ENCODE measurements at regions not wholly inside any gene's neighbourhood (a gene's known extent, or its start where the extent isn't known, plus 50 kb on each side); places are given as distances from the start of the nearest gene placed in this dataset.

DNA sequence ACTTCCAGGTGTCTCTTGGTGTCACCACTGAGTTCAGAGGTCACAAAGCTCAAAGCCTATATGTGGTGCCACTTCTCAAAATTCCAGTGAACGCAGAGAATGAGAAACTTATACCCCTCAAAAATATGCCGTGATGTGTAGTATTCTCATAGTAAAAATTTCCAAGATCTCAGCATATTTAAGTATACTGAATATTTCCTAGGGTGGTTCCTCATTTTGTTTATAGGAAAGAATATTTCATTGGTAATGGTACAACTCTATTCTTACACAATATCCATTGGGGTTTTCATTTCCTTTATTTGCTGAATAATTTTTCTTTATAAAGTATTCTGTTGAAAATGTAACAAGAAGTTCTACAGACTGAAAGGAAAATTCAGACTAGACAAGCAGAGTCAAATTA is 58.9 kb upstream of the ADO start:
- Histone ChIP-seq H3K9me3 (ENCODE audit: control insufficient read depth in 2 of 2, insufficient read depth in 1 of 2, low read depth in 1 of 2, low read length in 1 of 2) (no peaks in the 10 kb centered on the region), H3K4me3 (ENCODE audit: low read depth in 1 of 2, low read length in 2 of 2) (no peak overlapping the region), H3K27me3 (ENCODE audit: control insufficient read depth in 1 of 2, insufficient read depth in 2 of 2, low read length in 2 of 2) (no peaks in the 10 kb centered on the region), H3K27ac (ENCODE audit: low read depth in 2 of 2, low read length in 1 of 2) (no peak overlapping the region), H3K4me1 (ENCODE audit: control insufficient read depth in 2 of 2, insufficient read depth in 2 of 2, low read length in 1 of 2) (no peaks in the 10 kb centered on the region), H3K36me3 (ENCODE audit: control insufficient read depth in 2 of 2, insufficient read depth in 2 of 2, low read length in 1 of 2) (no peaks in the 10 kb centered on the region)
- WGBS, 2 donors = 85 to 86% methylated on average over 2 of the region's 2 CpGs

DNA sequence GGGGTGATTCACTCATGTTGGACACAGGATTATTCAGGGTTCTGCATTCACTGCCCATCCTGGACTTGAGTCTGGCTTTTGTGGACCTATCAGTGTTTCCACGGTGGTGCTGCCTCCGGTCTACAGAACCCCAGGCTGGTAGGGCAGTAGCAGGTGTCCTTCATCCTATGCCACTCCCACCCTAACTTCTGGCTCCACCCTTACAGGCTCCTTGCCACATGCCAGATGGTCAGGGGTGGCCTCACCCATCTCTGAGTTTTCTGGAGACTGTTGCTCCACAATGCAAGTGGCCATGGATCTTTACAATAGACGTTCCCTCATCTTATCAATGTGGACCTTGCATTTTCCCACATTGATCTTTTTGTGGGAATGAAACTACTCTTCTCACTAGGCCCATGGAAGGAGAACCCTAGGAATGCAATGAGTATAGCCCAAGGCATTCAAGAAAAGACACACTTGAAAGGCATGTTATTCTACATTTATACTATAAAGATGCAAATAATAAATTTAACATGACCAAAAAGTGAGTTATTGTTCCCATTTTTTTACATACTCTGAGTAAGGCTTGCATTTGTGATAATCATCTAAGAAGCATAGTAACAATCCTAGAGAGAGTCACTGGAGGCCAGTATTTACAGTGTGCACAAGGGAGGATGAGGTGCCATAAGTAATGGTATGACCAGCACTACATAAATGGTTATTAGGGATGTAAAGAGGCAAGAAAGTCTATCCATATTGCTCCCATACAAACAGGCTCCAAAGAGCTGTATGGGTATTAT is 57.4 kb upstream of the ADO start:
- Histone ChIP-seq H3K4me3 (ENCODE audit: low read depth in 1 of 2, low read length in 2 of 2) (no peak overlapping the region), H3K36me3 (ENCODE audit: control insufficient read depth in 2 of 2, insufficient read depth in 2 of 2, low read length in 1 of 2) (no peaks in the 10 kb centered on the region), H3K9me3 (ENCODE audit: control insufficient read depth in 2 of 2, insufficient read depth in 1 of 2, low read depth in 1 of 2, low read length in 1 of 2) (no peaks in the 10 kb centered on the region), H3K27me3 (ENCODE audit: control insufficient read depth in 1 of 2, insufficient read depth in 2 of 2, low read length in 2 of 2) (no peaks in the 10 kb centered on the region), H3K4me1 (ENCODE audit: control insufficient read depth in 2 of 2, insufficient read depth in 2 of 2, low read length in 1 of 2) (no peaks in the 10 kb centered on the region), H3K27ac (ENCODE audit: low read depth in 2 of 2, low read length in 1 of 2) (no peak overlapping the region)
- 76 to 94% methylated on average over 3 of the region's 3 CpGs for WGBS, 2 donors

DNA sequence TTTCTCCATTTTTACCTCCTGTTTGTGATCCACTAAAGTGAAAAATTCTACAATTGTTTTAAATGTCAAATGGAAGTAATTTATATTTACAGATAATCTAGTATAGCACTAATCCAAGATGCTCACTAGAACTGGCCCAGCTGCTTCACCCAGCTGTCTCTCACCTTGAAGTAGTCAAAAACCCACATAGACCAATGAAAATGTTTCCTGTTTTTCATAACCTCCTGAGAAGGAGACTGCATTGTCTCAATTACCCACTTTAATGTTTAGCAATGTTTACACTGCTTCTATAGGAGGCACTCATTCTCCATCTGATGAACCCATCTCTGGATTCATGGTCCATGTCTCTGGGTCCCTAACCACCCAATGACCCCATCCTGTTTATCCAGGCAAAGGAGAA is 56.1 kb upstream of the ADO start:
- Histone ChIP-seq H3K9me3 (ENCODE audit: control insufficient read depth in 2 of 2, insufficient read depth in 1 of 2, low read depth in 1 of 2, low read length in 1 of 2) (no peaks in the 10 kb centered on the region), H3K4me1 (ENCODE audit: control insufficient read depth in 2 of 2, insufficient read depth in 2 of 2, low read length in 1 of 2) (no peaks in the 10 kb centered on the region), H3K36me3 (ENCODE audit: control insufficient read depth in 2 of 2, insufficient read depth in 2 of 2, low read length in 1 of 2) (no peaks in the 10 kb centered on the region), H3K4me3 (ENCODE audit: low read depth in 1 of 2, low read length in 2 of 2) (no peak overlapping the region), H3K27me3 (ENCODE audit: control insufficient read depth in 1 of 2, insufficient read depth in 2 of 2, low read length in 2 of 2) (no peaks in the 10 kb centered on the region), H3K27ac (ENCODE audit: low read depth in 2 of 2, low read length in 1 of 2) (no peak overlapping the region)

DNA sequence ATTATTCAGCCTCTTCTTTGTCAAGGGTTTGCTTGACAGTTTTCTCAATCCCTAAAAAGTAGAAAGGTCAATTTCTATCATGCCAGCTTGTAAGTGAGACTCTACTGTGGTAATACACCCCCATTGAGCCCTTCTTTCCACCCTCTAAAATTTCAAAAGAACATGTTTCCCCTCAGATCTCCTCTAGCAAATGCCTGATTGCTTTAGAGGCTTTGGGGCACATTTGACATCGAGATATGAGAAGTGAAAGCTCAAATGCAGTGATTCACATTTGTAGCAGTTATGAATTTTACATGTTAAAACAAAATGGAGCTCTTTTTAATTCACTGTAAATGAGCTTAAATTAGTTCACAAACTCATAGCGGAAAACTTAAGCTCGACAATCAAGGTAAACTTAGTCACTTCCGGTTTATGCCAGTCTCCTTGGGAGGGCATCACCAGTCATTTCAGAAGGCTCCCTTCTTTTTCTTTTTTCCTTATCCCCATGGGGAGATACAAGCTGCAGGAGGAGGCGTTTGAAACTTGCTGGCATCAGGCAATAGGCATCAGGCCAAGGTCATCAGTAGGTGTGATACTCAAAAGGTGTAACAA is 55.3 kb upstream of the ADO start:
- no peaks in the 10 kb centered on the region for H3K36me3 ChIP-seq (ENCODE audit: control insufficient read depth in 2 of 2, insufficient read depth in 2 of 2, low read length in 1 of 2)
- 64 to 71% methylated on average over 5 of the region's 5 CpGs for WGBS, 2 donors
- no peaks in the 10 kb centered on the region for H3K4me1 ChIP-seq (ENCODE audit: control insufficient read depth in 2 of 2, insufficient read depth in 2 of 2, low read length in 1 of 2)
- no peak overlapping the region for H3K4me3 ChIP-seq (ENCODE audit: low read depth in 1 of 2, low read length in 2 of 2)
- no peaks in the 10 kb centered on the region for H3K27me3 ChIP-seq (ENCODE audit: control insufficient read depth in 1 of 2, insufficient read depth in 2 of 2, low read length in 2 of 2)
- no peak overlapping the region for H3K27ac ChIP-seq (ENCODE audit: low read depth in 2 of 2, low read length in 1 of 2)
- no peaks in the 10 kb centered on the region for H3K9me3 ChIP-seq (ENCODE audit: control insufficient read depth in 2 of 2, insufficient read depth in 1 of 2, low read depth in 1 of 2, low read length in 1 of 2)
